GM19240 (cell line): ENCODE measurements at regions not wholly inside any gene's neighbourhood (a gene's known extent, or its start where the extent isn't known, plus 50 kb on each side); places are given as distances from the start of the nearest gene placed in this dataset.
"Not testable (repeated sequence)": the region's sequence is repeated elsewhere in the genome, so short reads cannot be mapped to it uniquely, and the experiment has no call there.

Experiments used
- DNase-seq: peaks from one replicate; pipeline ENCODE4 v3.0.0; 2011; ENCODE audit warnings: low spot score; ENCODE audit not compliant: insufficient read length

GRCh38 chr12:46944771-46945170 lies 119.0 kb upstream of the SLC38A4 start:
- DNase-seq, result no peak

- DNase-seq, result no peak
Observed at GRCh38 chr12:46945591-46945990, 119.8 kb upstream of the SLC38A4 start.

- DNase-seq, result no peak
Observed at GRCh38 chr12:46946137-46946536, 120.3 kb upstream of the SLC38A4 start.

GRCh38 chr12:46948936-46949545 lies 123.2 kb upstream of the SLC38A4 start:
- no peak for DNase-seq

GRCh38 chr12:46950094-46950493 lies 124.3 kb upstream of the SLC38A4 start:
- DNase-seq, result no peak

- DNase-seq, result no peak
Observed at GRCh38 chr12:46952880-46953483, 126.4 kb upstream of the PCED1B start.

- no peak for DNase-seq
Observed at GRCh38 chr12:46956451-46957035, 122.9 kb upstream of the PCED1B start.

GRCh38 chr12:46958053-46958452 lies 121.4 kb upstream of the PCED1B start:
- DNase-seq, result no peak

- no peak for DNase-seq
Observed at GRCh38 chr12:46958599-46959290, 120.7 kb upstream of the PCED1B start.

- no peak for DNase-seq
Observed at GRCh38 chr12:46959502-46959901, 119.9 kb upstream of the PCED1B start.

GRCh38 chr12:46960681-46961080 lies 118.7 kb upstream of the PCED1B start:
- no peak for DNase-seq

GRCh38 chr12:46963191-46963590 lies 116.2 kb upstream of the PCED1B start:
- DNase-seq, result no peak

GRCh38 chr12:46963977-46964971 lies 115.1 kb upstream of the PCED1B start:
- no peak for DNase-seq

- no peak for DNase-seq
Observed at GRCh38 chr12:46965137-46965536, 114.3 kb upstream of the PCED1B start.

GRCh38 chr12:46965880-46966279 lies 113.5 kb upstream of the PCED1B start:
- no peak for DNase-seq

GRCh38 chr12:46970636-46971035 lies 108.8 kb upstream of the PCED1B start:
- no peak for DNase-seq

GRCh38 chr12:46973937-46974336 lies 105.5 kb upstream of the PCED1B start:
- DNase-seq, result not testable (repeated sequence)

GRCh38 chr12:46977871-46978375 lies 101.5 kb upstream of the PCED1B start:
- no peak for DNase-seq

GRCh38 chr12:46981622-46982021 lies 97.8 kb upstream of the PCED1B start:
- no peak for DNase-seq

- DNase-seq, result no peak
Observed at GRCh38 chr12:46982629-46983392, 96.6 kb upstream of the PCED1B start.
